B cell (primary cell): ENCODE measurements at regions not wholly inside any gene's neighbourhood (a gene's known extent, or its start where the extent isn't known, plus 50 kb on each side); places are given as distances from the start of the nearest gene placed in this dataset.

ENCODE experiments used
- ATAC-seq: fragments of 200-7000 bp; cut with Tn5 transposase; one replicate; pipeline ENCODE4 v1.10.0; 2021; ENCODE audit warnings: low read depth, mild to moderate bottlenecking, moderate number of reproducible peaks, moderate library complexity
- CTCF ChIA-PET: fragments of 350-600 bp; sonication (Branson Sonifier 250); formaldehyde crosslinking; loops from one replicate; lab custom pipeline; 2021; ENCODE audit warnings: antibody characterized with exemption, inconsistent platforms; lab: Charles Lee
- POLR2A ChIA-PET: fragments of 350-600 bp; sonication (Branson Sonifier 250); formaldehyde crosslinking; loops from one replicate; lab custom pipeline; 2021; ENCODE audit warnings: antibody characterized with exemption; lab: Charles Lee
- DNase-seq: peaks from one replicate; pipeline ENCODE4 v3.0.0; 2013
- H2AFZ ChIP-seq: 2 replicates; pipeline ENCODE4 v1.6.1; 2012; ENCODE audit warnings: mild to moderate bottlenecking, low read depth, low read length; ENCODE audit not compliant: insufficient read depth, poor library complexity, severe bottlenecking
- H3K27ac ChIP-seq, 2 donors: 1 replicate in 1 of 2; 2 replicates in 1 of 2; pipeline ENCODE4 v1.5.1; 2012 to 2013; ENCODE audit warnings: low read length in 2 of 2, mild to moderate bottlenecking in 2 of 2, moderate library complexity in 1 of 2
- H3K27me3 ChIP-seq, 4 experiments: fragments of 200-600 bp in 1 of 4; sonication (generic) in 1 of 4; replicated peaks in 1 of 4; 1 replicate in 2 of 4; 2 replicates in 2 of 4; pipeline versions ENCODE4 v1.6.1 to v1.7.0; 2013 to 2016; ENCODE audit warnings: low read length in 3 of 4, mild to moderate bottlenecking in 2 of 4, mixed read lengths in 1 of 4, moderate library complexity in 1 of 4; ENCODE audit not compliant: insufficient read depth in 4 of 4, control insufficient read depth in 3 of 4; ENCODE audit errors: control extremely low read depth in 1 of 4
- H3K36me3 ChIP-seq, 2 experiments: replicated peaks in 1 of 2; 1 replicate in 1 of 2; 2 replicates in 1 of 2; pipeline versions ENCODE4 v1.6.1 to v1.7.1; 2013; ENCODE audit warnings: low read length in 1 of 2; ENCODE audit not compliant: insufficient read depth in 2 of 2, control insufficient read depth in 1 of 2; ENCODE audit errors: control extremely low read depth in 1 of 2, extremely low read depth in 1 of 2
- H3K4me1 ChIP-seq, 2 donors: fragments of 200-600 bp in 1 of 2; sonication (generic) in 1 of 2; 1 replicate in 1 of 2; 2 replicates in 1 of 2; pipeline versions ENCODE4 v1.5.1 to v1.6.1; 2013 to 2017; ENCODE audit warnings: low read length in 2 of 2; ENCODE audit not compliant: control insufficient read depth in 2 of 2, insufficient read depth in 2 of 2
- H3K4me2 ChIP-seq: replicated peaks from 2 replicates; pipeline ENCODE3; 2012; ENCODE audit warnings: mild to moderate bottlenecking, low read depth, low read length; ENCODE audit not compliant: poor library complexity, severe bottlenecking
- H3K4me3 ChIP-seq, 5 experiments: fragments of 200-600 bp in 1 of 5; sonication (generic) in 1 of 5; 1 replicate in 3 of 5; 2 replicates in 2 of 5; pipeline versions ENCODE4 v1.5.1 to v1.7.0; 2011 to 2016; ENCODE audit warnings: low read length in 4 of 5, mild to moderate bottlenecking in 4 of 5, low read depth in 2 of 5, control low read depth in 1 of 5, moderate library complexity in 1 of 5; ENCODE audit not compliant: insufficient read depth in 1 of 5; ENCODE audit errors: control extremely low read depth in 1 of 5, extremely low read depth in 1 of 5
- H3K79me2 ChIP-seq: fragments of 200-600 bp; sonication (generic); one replicate; pipeline ENCODE4 v1.6.0; 2016; ENCODE audit warnings: low read length; ENCODE audit not compliant: control insufficient read depth, insufficient read depth
- H3K9ac ChIP-seq: fragments of 200-600 bp; sonication (generic); 2 replicates; pipeline ENCODE4 v1.6.1; 2017; ENCODE audit warnings: mild to moderate bottlenecking, low read length, moderate library complexity
- H3K9me3 ChIP-seq, 3 donors: one replicate each; pipeline versions ENCODE4 v1.6.1 to v1.7.1; 2013; ENCODE audit warnings: low read length in 2 of 3; ENCODE audit not compliant: control insufficient read depth in 2 of 3, insufficient read depth in 1 of 3; ENCODE audit errors: control extremely low read depth in 1 of 3
- H4K20me1 ChIP-seq: 2 replicates; pipeline ENCODE4 v1.6.0; 2012; ENCODE audit warnings: mild to moderate bottlenecking, low read length; ENCODE audit not compliant: insufficient read depth, control insufficient read depth, poor library complexity, severe bottlenecking
- H3K27ac Mint-ChIP-seq: one replicate; pipeline ENCODE4 v1.8.0; 2021; ENCODE audit warnings: mixed read lengths
- H3K27me3 Mint-ChIP-seq: one replicate; pipeline ENCODE4 v1.8.0; 2021; ENCODE audit warnings: mixed read lengths
- H3K4me1 Mint-ChIP-seq: one replicate; pipeline ENCODE4 v1.8.0; 2021; ENCODE audit warnings: mixed read lengths
- H3K4me3 Mint-ChIP-seq: one replicate; pipeline ENCODE4 v1.8.0; 2021; ENCODE audit warnings: mixed read lengths
- H3K9me3 Mint-ChIP-seq: one replicate; pipeline ENCODE4 v1.8.0; 2022; ENCODE audit warnings: mixed read lengths; ENCODE audit not compliant: insufficient read depth
- CTCF ChIP-seq: fragments of 200-600 bp; IDR thresholded peaks from one replicate; pipeline ENCODE4 v1.8.0; 2022; ENCODE audit warnings: antibody characterized with exemption, mild to moderate bottlenecking
- EZH2 ChIP-seq: IDR thresholded peaks from 2 replicates; pipeline ENCODE4 v1.6.1; 2012; ENCODE audit warnings: borderline replicate concordance, low read depth, mild to moderate bottlenecking, moderate library complexity, low read length; ENCODE audit not compliant: insufficient read depth, poor library complexity, severe bottlenecking
- WGBS: methylation state at CpG from one replicate; pipeline ENCODE4 v1.1.5; 2013; ENCODE audit warnings: missing lambda C conversion rate; ENCODE audit not compliant: insufficient coverage; 5-methylcytosine and 5-hydroxymethylcytosine counted together
- intact Hi-C: fragments of 100-400 bp; cut with micrococcal nuclease; formaldehyde crosslinking; loops from one replicate; pipeline ENCODE4 v1.10.0; 2022

GRCh38 chr12:104822941-104823340, 135.1 kb downstream of the SLC41A2 start:
- CTCF ChIA-PET: no interaction called here
- Histone ChIP-seq H3K4me3 (no peak overlapping the region), H3K9ac (no peak overlapping the region), H3K4me2 (no peak overlapping the region), H3K27me3 (no peaks in the 10 kb centered on the region), H3K4me1 (no peaks in the 10 kb centered on the region), H3K36me3 (no peaks in the 10 kb centered on the region), H3K79me2 (no peaks in the 10 kb centered on the region), H4K20me1 (no peaks in the 10 kb centered on the region), H3K9me3 (peaks cover 0 to 28% (median 22%) of the 10 kb centered on the region in 3 donors), H2AFZ (no peak overlapping the region), H3K27ac (no peak overlapping the region)
- Mint-ChIP-seq H3K4me3 (no peak overlapping the region), H3K9me3 (no peaks in the 10 kb centered on the region), H3K4me1 (no peaks in the 10 kb centered on the region), H3K27me3 (no peaks in the 10 kb centered on the region), H3K27ac (no peak overlapping the region)
- intact Hi-C loops: no loop called here
- no peak for ATAC-seq
- no peak for TF ChIP-seq EZH2
- TF ChIP-seq CTCF: no peak
- no peak for DNase-seq
- POLR2A ChIA-PET: no interaction called here

GRCh38 chr12:104816845-104817503, 141.1 kb downstream of the SLC41A2 start:
- Histone ChIP-seq H3K9me3 (no peaks in the 10 kb centered on the region), H3K36me3 (no peaks in the 10 kb centered on the region), H3K27ac (no peak overlapping the region), H3K4me3 (no peak overlapping the region), H3K27me3 (no peaks in the 10 kb centered on the region), H3K4me2 (no peak overlapping the region), H2AFZ (no peak overlapping the region), H3K79me2 (no peaks in the 10 kb centered on the region), H4K20me1 (no peaks in the 10 kb centered on the region), H3K4me1 (no peaks in the 10 kb centered on the region), H3K9ac (no peak overlapping the region)
- ChIA-PET CTCF (no interaction called here), POLR2A (no interaction called here)
- WGBS: no CpG with 5 or more reads among the region's 4 CpGs
- H3K27me3 Mint-ChIP-seq: no peaks in the 10 kb centered on the region
- DNase-seq (no peak), ATAC-seq (no peak)
- peaks cover 5% of the 10 kb centered on the region for H3K4me1 Mint-ChIP-seq
- intact Hi-C loops: no loop called here
- no peak overlapping the region for H3K4me3 Mint-ChIP-seq
- H3K27ac Mint-ChIP-seq: no peak overlapping the region
- no peaks in the 10 kb centered on the region for H3K9me3 Mint-ChIP-seq
- TF ChIP-seq EZH2 (no peak), CTCF (no peak)
